SH-SY5Y (cell line): ENCODE measurements at regions not wholly inside any gene's neighbourhood (a gene's known extent, or its start where the extent isn't known, plus 50 kb on each side); places are given as distances from the start of the nearest gene placed in this dataset.

Experiments used
- GATA2 ChIP-seq: IDR thresholded peaks from 2 replicates; pipeline ENCODE4 v1.6.1; 2011; ENCODE audit warnings: mild to moderate bottlenecking, low read depth, low read length
- GATA3 ChIP-seq: IDR thresholded peaks from 2 replicates; pipeline ENCODE4 v1.6.1; 2011; ENCODE audit warnings: low read depth, mild to moderate bottlenecking, low read length, moderate library complexity

DNA sequence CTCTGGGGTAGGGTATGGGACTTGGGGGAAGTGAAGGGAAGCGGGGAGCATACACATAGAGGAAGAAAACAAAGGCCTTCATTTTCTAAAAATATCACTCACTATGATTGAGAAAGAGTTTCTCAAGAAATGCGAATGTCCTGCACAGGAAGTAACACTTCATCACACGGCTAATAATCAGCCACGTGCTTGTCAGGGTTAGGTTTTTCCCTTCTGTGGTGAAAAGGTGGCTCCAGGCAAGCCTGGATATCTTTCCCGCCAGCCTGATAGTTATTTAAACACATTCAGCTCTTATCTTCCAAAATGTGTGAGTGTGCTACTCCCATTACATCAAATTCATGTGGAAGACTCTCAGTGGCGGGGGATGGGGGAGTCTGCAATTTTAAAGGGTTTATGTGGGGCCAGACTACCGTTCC, 166.4 kb upstream of the ADO start:
- TF ChIP-seq GATA3, result no peak
- no peak for TF ChIP-seq GATA2
